ENCODE measurements at regions not wholly inside any gene's neighbourhood (a gene's known extent, or its start where the extent isn't known, plus 50 kb on each side); places are given as distances from the start of the nearest gene placed in this dataset.
"Not testable (repeated sequence)": the region's sequence is repeated elsewhere in the genome, so short reads cannot be mapped to it uniquely, and the experiment has no call there.

DNA sequence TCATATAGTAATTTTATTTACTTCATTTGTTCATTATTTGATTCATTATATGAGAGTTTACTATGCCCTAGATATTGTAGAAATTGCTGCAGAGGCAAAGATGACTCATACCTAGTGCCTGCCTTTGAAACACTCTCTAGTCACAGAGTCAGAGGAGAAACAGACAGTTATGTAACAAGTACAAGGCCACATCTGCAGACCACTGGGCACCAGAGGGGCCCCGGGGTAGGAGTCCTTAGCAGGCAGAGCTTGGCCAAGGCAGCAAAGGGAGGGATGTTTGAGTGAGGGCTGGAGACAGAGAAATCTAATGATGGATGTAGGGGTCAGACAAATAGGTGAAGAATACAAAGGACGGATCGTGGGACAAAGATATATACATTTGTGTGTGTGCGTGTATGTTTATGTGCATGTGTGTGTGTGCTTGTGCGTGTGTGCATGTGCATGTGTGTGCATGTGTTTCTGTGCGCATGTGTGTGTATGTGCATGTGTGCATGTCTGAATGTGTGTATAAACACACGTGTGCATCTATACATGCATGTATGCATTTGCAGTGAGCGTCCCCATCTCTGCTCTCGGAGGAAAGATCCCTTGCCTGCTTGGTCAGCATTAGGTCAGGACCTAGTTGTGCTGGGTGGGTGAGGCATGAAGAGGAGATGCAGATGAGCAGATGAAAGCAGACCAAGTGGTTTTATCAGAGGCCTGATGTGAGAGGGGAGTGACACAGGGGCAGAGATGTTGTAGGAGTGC is 170.6 kb upstream of the MYT1L start:
- no peak for DNase-seq

DNA sequence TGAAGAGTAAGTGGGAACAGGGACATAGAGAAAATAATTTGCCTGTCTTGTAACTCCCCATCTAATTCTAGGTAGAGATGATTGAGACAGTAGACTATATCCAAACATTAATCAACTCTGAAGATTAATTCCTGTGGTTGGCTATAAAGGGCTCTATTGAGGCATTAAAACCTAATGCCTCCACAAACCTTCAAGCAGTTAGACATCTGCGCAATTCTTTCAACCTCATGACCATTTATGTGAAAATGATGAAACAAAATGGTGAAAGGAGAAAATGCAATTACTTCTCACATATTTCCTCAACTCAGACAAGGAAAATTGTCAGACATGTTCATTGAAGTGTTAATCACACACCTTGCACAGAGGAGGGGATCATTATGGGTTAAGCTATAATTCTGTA is 164.5 kb upstream of the MYT1L start:
- no peak for DNase-seq

DNA sequence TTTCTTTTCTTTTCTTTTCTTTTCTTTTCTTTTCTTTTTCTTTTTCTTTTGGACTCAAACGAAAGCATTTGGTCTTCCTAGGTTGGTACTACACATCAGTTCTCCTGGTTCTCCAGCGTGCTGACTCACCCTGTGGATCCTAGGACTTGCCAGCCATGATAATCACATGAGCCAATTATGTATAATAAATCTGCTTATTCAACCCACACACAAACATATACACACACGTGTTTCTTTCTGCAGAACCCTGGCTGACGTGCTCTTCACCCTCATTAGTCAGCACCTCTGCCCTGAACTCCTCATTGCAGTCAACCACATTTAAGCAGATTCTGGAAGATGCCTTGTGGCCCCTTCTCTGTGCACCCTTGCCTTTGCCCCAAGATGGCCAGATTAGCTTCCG is 162.4 kb upstream of the MYT1L start:
- DNase-seq: no peak

DNA sequence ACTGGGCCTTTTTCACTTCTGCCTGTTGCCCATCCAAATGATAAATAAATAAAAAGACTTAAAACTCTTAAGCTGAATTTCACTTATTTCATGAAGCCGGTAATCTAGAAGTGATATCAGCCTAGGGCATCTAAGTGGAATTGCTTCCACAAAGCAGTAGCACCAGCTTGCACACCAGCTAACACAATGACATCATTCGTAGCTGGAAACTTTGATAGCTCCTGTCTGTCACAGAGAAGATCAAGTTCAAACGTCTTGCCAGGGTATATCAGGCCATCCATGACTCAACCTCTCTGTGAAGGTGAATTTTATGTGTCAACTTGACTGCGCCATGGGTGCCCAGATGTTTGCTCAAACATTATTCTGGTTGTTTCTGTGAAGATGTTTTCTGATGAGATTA is 161.7 kb upstream of the MYT1L start:
- DNase-seq: no peak

DNA sequence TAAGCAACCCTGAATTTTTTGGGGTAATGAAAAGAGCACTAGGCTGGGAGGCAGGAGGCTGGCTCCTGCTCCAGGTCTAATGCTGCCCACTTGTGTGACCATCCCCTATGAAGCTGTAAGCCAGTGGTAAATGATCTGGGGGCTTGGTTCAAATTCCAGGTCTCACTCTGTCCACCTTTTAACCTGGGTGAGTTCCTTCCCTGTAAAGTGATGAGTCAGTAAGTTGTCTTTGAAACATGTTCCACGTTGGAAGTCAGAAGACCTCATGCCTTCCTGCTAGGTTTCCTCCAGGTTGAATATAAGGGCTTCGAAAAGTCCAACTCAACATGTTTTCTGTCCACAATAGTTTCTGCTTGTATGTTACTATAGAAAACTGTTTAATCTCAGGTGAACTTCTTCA is 160.9 kb upstream of the MYT1L start:
- no peak for DNase-seq

DNA sequence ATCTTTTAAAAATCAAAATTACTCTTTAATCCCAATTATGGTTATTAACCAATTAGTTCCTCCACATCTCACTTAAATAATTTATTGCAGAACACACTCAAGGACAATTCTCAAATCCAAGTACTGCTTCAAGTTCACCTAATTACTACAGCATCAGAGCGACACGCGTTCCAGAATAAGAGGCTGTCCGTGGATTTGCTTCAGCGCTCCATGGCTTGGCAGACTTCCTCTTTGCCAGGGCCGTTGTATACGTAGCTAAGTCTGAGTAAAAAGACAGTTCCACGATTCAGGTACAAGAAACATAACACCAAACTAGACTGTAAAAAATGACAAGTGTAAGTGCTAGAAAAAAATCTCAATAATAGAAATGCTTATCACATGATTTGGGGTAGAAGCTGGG is 153.2 kb upstream of the MYT1L start:
- DNase-seq: no peak

DNA sequence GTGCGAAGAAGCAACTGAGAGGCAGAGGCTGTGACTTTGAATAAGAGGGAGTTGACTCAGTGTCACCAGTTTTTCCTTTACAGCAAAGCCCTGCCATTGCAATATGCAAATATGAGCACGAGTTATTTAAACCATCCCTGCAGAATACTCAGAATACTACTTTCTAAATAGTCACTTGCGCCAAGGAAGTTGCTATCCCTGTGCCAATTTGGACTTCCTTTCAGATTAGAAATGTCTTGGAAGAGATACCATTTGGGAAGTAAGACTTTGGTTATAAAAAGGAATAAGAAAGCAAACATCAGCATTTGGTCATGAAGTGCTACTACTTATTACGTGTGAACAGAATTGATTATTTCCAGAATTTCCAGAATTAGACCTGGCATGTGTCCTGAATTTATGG is 151.8 kb upstream of the MYT1L start:
- no peak for DNase-seq

DNA sequence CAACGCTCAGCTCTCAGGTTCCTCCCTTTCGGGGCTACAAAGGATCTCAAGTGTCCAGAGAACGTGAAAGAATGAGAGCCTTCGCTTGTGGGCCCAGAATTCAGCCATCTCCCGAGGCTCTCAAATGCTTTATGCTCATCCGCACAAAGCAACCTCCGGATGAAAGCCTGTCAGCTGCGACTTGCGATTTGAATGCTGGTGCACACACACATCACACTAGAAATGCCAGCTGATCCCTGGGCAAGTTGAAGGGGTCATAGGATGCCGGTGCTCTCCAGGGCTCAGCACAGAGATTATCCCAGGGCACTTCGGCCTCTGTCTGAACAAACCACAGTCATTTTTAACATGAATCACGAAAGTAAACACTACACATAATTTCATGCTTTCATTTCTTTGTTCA is 141.8 kb upstream of the MYT1L start:
- DNase-seq: no peak

DNA sequence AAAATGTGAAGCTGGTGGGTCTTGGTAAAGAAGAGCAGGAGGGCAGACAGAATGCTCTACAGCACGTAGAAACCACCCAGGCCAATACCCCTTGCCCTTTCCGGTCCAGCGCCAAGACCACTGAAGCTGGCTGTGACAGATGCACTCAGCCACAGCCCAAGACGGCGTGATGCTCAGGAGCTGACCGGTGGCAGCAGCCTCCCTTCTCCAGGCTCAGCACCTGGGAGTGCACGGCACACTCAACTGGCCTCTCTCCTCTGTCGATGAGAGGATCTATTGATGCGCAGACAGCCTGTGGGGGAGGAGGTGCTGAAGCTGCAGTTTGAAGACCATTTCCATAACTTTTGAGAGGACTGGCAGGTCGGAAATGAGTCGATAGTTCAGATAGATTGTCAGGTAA is 141.0 kb upstream of the MYT1L start:
- DNase-seq: no peak

DNA sequence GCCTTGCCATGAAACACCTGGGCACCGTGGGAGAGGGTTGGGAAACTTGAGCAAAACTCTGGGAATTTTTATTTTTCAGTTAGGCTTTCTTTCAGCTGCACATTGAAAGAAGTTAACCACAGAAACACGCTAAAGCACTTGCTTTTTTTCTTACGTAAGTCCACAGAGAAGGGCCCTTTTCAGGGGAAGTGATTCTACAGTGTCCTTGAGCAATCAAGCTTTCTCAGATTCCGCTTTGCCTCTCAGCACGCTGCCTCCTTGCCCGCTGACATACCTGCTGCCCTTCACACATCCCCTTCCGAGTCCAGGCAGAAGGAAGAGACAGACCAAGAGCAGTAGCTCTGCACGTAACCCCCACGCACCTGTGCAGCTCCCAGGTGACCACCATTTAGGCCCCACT is 135.5 kb upstream of the MYT1L start:
- no peak for DNase-seq

DNA sequence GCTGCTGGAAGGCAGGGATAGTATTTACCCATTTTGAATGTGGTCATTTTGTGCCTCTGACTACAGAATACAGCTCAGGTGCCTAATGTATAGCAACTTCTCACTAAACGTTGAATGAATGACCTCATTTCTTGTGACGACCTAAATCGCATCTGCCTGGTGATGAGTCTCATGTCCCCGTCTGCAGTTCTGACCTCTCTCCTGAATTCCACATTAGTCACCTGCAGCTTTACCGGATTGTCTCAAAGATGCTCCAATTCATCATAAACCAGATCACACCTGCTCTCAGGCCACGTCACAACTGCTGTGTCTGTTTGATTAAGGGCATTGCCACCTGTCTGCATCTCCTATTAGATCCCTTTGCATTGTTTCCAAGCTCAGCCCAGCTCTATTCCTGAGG is 133.6 kb upstream of the MYT1L start:
- no peak for DNase-seq

DNA sequence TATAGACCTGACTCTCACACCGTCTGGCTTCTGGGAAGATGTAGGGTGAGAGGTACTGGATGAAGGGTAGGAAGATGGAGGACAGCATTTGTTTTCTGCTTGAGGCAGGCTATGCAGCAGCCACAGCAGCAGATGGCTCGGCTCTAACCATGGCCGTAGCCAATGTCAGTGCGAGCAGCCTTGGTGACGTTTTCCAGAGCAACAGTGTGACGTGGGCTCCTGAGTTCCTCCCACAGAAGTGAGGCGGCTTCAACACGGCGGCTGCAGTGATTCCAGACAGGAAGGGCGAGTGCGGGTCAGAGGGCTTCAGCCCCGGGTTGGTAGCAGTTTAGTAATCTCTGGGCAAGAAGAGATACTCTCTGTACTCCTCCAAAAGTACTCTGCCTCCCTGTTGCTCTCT is 133.0 kb upstream of the MYT1L start:
- DNase-seq: no peak

DNA sequence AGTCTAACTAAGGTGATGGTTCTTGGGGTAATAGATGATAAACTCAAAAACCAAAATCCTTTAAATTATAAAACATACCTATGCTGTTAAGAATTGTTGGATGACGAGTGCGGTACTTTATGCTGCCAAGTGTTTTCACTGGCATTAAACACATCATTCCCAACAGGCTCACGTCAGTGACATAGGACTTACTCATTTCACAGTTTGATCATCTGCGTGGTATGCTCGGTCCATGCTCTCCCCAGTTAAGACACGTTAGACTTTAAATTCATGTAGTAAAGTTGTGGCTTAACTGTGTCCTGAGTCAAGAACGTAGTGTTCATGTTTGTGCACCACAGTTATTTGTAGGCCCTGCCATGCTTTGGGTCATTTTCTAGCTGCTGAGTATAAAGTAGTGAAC is 125.6 kb upstream of the MYT1L start:
- no peak for DNase-seq

DNA sequence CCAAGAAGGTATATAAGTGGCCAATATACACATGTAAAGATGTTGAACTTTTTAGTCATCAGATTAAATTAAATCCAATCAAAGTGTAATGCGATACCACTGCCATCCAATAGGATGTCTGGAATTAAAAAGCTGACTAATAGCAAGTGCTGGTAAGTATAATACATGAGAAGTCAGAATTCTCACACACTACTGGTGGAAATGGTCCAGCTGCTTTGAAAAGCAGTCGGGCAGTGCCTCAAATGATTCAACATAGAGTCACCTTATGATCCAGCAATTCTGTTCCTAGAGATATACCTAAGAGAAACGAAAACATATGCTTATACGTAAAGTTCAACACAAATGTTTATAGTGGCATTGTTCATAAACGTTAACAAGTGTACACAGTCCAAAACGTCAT is 124.1 kb upstream of the MYT1L start:
- DNase-seq: no peak

DNA sequence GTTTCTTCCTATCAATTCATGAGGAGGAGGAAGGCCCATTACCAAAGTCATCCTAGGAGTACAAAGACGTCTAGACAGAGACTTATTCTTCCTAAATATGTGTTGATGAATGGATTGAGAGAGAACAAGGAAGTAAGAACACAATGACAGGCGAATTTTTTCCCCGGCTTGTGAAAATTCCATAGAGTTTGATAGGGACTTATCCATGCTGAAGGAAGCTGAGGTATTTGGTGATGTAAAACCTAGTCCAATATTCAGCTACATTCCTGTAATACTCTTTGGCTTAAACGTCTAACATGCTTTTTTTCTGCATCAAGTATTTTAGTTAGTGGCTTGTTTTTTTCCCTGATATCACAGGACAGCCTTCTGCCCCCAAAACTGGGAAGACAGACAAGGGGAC is 121.9 kb upstream of the MYT1L start:
- DNase-seq: no peak

DNA sequence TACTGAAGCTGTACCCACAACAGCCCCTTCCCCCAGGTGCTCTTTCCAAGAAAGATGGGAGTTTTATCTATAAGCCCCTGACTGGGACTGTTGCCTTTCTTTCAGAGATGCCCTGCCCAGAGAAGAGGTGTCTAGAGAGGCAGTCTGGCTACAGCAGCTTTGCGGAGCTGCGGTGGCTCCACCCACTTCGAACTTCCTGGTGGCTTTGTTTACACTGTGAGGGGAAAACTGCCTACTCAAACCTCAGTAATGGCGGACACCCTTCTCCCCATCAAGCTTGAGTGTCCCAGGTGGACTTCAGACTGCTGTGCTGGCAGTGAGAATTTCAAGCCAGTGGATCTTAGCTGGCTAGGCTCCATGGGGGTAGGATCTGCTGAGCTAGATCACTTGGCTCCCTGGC is 120.2 kb upstream of the MYT1L start:
- DNase-seq: not testable (repeated sequence)

DNA sequence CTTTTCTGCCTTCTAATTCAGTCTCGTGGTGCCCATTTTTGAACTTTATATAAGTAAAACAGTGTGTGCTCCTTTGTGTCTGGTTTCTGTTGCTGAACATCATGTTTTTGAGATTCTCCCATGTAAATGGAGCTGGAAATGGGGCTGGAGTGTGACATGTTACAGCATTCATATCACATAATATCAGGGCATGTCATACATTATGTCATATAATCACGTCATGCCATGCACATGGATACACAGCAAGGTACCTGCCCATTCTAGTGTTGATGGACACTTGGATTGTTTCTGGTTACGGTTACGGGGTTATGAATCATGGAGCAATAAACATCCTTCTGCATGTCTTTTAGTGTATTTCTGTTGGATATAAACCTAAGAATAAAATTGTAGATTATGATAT is 117.1 kb upstream of the MYT1L start:
- no peak for DNase-seq

DNA sequence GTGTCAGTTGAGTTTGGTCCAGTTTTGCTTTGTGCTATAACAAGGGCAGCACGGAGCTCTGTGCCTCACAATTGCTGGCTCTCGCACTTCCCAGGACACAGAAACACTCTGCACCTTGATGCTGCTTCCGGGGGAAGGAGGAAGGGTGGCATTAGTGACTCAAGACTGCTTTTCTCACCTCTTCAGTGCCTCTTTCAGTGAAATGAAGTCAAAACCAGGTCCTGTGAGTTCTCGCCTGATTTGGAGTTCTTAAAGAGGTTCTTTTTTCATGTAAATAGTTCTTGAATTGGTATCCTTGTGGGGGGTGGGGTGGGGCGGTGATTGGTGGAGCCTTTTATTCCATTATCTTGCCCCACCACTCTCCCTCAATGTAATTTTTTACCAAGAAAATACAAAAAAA is 91.5 kb upstream of the MYT1L start:
- no peak for DNase-seq

DNA sequence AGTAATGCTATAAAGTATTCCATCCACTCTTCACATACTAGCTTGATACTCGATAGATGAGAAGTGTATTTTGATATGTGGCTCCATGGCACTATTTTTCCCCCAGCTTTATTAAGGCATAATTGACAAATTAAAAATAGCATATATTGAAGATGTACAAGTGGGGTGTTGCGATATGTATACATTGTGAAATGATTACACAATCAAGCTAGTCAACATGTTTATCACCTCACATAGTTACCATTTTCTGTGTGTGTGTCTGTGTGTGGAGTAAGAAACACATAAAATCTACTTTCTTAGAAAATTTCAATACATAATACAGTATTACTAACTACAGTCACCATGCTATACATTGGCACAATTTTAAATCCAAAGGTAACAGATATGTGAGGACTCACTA is 82.5 kb upstream of the MYT1L start:
- no peak for DNase-seq

DNA sequence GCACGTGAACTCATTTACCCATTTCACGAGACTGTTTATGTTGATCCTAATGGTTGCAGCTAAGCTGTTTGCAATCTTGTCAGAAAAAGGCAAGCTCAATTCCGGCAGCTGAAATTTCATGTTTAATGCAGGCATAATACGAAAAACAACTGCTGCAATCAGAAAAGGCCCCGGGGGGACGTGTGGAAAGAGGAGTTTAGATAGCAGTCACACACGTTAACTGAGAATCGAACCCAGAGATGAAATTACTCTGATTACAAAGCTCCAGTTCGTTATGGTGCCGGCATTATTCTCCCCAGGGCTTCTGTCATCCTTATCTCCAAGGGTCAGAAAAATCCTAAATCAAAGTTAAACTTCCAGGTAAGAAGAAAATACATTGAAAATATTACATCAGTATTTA is 79.9 kb upstream of the MYT1L start:
- DNase-seq: no peak

DNA sequence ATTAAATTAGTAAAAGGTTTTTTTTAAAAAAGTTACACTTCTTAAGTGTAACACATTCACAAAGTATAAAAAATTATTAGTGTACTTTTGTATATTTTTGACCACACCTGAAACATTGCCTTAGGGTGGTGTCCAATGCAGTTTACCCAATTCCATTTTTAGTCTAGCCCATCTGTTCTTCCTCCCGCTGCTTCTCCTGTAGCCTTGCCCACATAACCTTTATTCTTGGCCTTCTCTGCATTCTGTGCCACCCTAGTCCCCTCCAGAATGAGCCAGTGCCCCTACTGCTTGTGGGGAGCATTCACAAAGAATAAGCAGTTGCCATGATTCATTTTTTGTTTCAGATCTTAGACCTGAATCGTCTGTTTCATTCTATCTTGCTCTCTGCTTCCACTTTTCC is 78.4 kb upstream of the MYT1L start:
- DNase-seq: no peak

DNA sequence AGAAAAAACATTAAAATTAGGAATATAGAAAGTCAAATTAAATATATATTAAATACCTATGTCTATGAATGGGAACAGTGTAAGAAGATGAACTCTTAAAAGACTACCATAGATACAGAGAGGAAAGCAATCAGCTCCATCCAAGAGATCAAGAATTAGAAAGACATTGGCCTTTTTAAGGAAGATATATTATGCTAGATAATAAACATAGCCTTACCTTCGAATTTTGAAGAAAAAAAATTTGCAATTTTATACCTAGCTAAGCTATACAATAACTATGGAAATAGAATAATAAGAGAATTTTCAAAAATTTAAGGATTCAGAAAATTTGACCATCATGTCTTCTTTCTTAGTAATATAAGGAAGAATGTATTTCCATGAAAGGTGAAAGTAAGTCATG is 74.7 kb upstream of the MYT1L start:
- DNase-seq: no peak

DNA sequence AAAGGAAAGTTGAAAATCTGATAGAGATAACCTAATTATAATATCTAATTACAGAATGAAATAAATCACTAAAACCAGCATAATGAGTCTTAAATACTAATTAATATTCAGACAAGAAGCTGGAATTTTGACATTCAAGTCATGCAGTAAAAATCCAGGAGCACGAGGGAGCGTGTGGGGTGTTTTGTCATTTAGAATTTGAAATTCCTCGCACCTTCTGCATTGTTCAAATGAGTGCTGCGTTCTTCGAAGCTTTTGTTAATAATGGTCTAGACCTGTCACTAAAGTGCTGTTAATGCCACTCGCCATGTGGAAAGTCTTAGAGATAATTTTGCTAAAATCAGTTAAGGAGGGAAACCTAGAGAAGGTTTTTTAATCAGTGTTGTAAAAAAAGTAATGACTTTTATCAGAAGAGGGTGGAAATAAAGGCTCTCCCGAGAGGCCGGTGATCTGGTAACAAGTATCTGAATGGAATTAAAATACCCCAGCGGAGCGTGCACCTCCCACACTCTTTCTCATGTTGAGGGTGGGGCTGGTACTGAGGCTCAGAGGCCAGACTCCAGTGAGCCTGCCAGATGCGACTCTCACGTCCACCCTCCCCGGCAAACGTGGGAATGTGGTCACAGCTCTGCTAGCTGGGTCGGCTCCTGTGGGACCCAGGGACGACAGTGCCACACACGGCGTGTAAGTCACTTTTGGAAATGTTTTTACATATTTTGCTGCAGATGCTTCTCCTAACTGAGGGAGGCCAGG is 69.4 kb upstream of the MYT1L start:
- no peak for DNase-seq

DNA sequence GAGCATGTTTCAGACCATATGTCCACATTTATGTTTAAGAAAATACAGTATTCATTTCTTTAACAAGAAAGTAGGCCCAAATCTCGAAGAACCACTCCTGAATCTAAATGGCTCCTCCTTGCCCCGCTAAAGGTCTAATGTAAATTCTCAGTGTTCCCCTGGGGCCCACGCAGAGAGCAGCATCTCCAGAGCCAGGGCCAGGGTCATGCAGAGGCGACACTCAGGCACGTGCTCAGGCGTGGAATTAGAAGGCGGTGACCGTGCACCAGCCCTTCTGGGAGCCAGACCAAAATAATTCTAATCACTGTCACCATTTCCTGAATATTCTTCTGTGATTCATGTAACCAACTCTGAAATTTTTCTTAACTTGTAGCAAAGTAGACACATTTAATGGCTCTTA is 68.3 kb upstream of the MYT1L start:
- no peak for DNase-seq

DNA sequence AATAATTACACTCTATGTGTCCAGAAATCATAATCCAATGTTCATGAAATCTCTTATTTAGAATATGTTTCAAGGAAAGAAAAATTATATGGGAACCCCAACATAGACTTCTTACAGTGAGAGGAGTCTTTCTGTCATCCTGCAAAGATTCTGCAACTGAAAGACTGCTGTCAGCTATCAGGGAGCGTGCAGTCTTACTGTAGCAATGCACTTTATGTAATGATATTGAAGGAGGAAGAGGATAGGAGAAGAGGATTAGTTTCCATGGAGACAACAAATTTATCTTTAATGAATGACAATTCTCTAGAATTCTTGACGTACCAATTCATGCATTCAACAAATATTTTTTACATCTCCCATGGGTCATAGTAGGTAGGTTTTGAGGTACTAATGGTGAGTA is 61.3 kb upstream of the MYT1L start:
- no peak for DNase-seq

Measured in CD4-positive, alpha-beta T cell treated with Interleukin-12 subunit alpha and Interleukin-12 subunit beta, for 1 hour (primary cell).